ENCODE measurements at regions not wholly inside any gene's neighbourhood (a gene's known extent, or its start where the extent isn't known, plus 50 kb on each side); places are given as distances from the start of the nearest gene placed in this dataset.

GRCh38 chr17:13943909-13944308 is 125.4 kb upstream of the COX10 start:
- TF ChIP-seq, protein P1, sequence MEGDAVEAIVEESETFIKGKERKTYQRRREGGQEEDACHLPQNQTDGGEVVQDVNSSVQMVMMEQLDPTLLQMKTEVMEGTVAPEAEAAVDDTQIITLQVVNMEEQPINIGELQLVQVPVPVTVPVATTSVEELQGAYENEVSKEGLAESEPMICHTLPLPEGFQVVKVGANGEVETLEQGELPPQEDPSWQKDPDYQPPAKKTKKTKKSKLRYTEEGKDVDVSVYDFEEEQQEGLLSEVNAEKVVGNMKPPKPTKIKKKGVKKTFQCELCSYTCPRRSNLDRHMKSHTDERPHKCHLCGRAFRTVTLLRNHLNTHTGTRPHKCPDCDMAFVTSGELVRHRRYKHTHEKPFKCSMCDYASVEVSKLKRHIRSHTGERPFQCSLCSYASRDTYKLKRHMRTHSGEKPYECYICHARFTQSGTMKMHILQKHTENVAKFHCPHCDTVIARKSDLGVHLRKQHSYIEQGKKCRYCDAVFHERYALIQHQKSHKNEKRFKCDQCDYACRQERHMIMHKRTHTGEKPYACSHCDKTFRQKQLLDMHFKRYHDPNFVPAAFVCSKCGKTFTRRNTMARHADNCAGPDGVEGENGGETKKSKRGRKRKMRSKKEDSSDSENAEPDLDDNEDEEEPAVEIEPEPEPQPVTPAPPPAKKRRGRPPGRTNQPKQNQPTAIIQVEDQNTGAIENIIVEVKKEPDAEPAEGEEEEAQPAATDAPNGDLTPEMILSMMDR (IDR thresholded peaks at IDR 0.05; ENCODE audit: low read length, missing control alignments) = no peak
- no peak for DNase-seq (ENCODE audit: low read depth)
- no peak overlapping the region for H3K4me3 ChIP-seq (replicated peaks; ENCODE audit: low read depth, low read length)

DNA sequence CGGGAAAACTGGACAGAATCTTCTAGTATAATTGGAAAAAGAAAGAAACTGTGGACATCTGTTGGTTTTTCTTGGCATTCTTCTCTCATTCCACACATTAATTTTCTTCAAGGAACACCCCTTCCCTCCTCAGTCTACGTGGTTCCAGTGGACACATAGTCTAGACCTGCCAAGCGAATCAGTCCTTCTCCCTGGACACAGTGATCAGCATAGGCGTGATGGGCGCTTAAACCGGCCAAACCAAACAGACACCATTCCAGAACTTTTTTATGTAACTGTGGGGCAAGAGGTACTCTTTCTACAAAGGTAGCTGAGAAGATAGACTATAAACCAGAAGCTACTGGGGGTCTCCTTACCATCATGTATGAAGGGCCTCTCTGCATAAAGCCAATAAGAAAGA is 121.8 kb upstream of the COX10 start:
- TF ChIP-seq, protein P1 (IDR thresholded peaks at IDR 0.05; ENCODE audit: low read length, missing control alignments) = no peak
- DNase-seq (ENCODE audit: low read depth) = no peak
- H3K4me3 ChIP-seq (replicated peaks; ENCODE audit: low read depth, low read length) = no peak overlapping the region

- no peak overlapping the region for H3K4me3 ChIP-seq (replicated peaks; ENCODE audit: low read depth, low read length)
- no peak for DNase-seq (ENCODE audit: low read depth)
- TF ChIP-seq, protein P1 (IDR thresholded peaks at IDR 0.05; ENCODE audit: low read length, missing control alignments) = no peak
Measured at GRCh38 chr17:13952009-13952750, 117.1 kb upstream of the COX10 start.

GRCh38 chr17:13953841-13954240 is 115.5 kb upstream of the COX10 start:
- TF ChIP-seq, protein P1 (IDR thresholded peaks at IDR 0.05; ENCODE audit: low read length, missing control alignments) = no peak
- peak; percentile 28 for DNase-seq (ENCODE audit: low read depth)
- no peak overlapping the region for H3K4me3 ChIP-seq (replicated peaks; ENCODE audit: low read depth, low read length)

- DNase-seq (ENCODE audit: low read depth) = peak; percentile 59
- no peak overlapping the region for H3K4me3 ChIP-seq (replicated peaks; ENCODE audit: low read depth, low read length)
- TF ChIP-seq, protein P1 (IDR thresholded peaks at IDR 0.05; ENCODE audit: low read length, missing control alignments) = no peak
Measured at GRCh38 chr17:13957636-13958035, 111.7 kb upstream of the COX10 start.

DNA sequence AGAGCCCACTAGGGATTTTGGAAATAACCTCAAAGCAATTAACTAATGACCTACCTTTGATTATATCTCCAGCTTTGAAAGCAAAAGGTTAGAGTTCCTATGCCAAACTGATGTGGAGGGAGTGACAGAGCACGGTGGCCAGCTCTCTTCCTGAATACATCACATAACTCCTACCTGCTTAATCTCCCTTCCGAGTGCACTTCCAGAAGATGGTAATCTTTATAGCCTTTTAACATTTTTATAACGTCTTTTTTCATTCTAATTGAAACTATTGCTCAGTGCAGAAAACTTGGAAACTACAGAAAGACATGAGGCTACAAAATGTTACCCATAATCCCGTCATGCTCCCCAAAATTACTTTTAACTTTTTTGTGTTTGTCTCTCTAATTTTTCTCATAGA is 110.5 kb upstream of the COX10 start:
- no peak overlapping the region for H3K4me3 ChIP-seq (replicated peaks; ENCODE audit: low read depth, low read length)
- DNase-seq (ENCODE audit: low read depth) = no peak
- TF ChIP-seq, protein P1 (IDR thresholded peaks at IDR 0.05; ENCODE audit: low read length, missing control alignments) = no peak

DNA sequence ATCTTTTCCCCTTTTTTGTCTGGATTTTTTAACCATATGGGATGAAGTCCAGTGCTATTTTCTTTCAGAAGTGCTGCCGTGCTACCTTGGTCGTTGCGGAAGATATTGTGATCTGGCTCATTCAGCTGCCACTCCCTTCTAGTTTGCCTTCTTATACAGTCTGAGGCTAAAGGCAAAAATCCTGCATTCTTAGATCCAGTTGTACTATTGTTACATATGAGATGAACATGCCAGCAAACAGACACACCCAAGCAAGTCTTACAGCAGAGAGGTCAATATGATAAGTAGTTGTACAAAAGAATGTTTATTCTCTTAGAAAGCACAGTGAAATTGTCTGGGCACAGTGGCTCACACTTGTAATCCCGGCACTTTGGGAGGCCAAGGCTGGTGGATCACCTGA is 108.0 kb upstream of the COX10 start:
- no peak overlapping the region for H3K4me3 ChIP-seq (replicated peaks; ENCODE audit: low read depth, low read length)
- TF ChIP-seq, protein P1 (IDR thresholded peaks at IDR 0.05; ENCODE audit: low read length, missing control alignments) = no peak
- DNase-seq (ENCODE audit: low read depth) = no peak
